ENCODE measurements at regions not wholly inside any gene's neighbourhood (a gene's known extent, or its start where the extent isn't known, plus 50 kb on each side); places are given as distances from the start of the nearest gene placed in this dataset.

- TF ChIP-seq POLR2A (IDR thresholded peaks at IDR 0.05) (no peak), CTCF (IDR thresholded peaks at IDR 0.05) (no peak), EP300 (IDR thresholded peaks at IDR 0.05) (no peak)
- Histone ChIP-seq H3K27me3 (no peaks in the 10 kb centered on the region), H3K27ac (no peak overlapping the region), H3K9me3 (no peaks in the 10 kb centered on the region), H3K4me1 (no peaks in the 10 kb centered on the region), H3K36me3 (no peaks in the 10 kb centered on the region), H3K4me3 (no peak overlapping the region)
- no peak for DNase-seq (ENCODE audit: low spot score in 2 of 2)
- 54 to 56% methylated on average over 3 of the region's 3 CpGs for WGBS, 2 donors
These were observed 1355.6 kb downstream of the FAM133A start for GRCh38 chrX:95029571-95029970.

- H3K27me3 ChIP-seq = peaks cover 0 to 23% of the 10 kb centered on the region in 2 donors
- TF ChIP-seq POLR2A (IDR thresholded peaks at IDR 0.05) (no peak), EP300 (IDR thresholded peaks at IDR 0.05) (no peak), CTCF (IDR thresholded peaks at IDR 0.05) (no peak)
- no peak for DNase-seq (ENCODE audit: low spot score in 2 of 2)
- H3K27ac ChIP-seq = no peak overlapping the region
- H3K9me3 ChIP-seq = no peaks in the 10 kb centered on the region
- no peak overlapping the region for H3K4me3 ChIP-seq
- H3K36me3 ChIP-seq = no peaks in the 10 kb centered on the region
- no peaks in the 10 kb centered on the region for H3K4me1 ChIP-seq
- 51 to 87% methylated on average over 1 of the region's 1 CpG for WGBS, 2 donors
These were observed 1366.1 kb downstream of the FAM133A start for GRCh38 chrX:95040104-95040503.

- Histone ChIP-seq H3K4me3 (no peak overlapping the region), H3K9me3 (no peaks in the 10 kb centered on the region), H3K27ac (no peak overlapping the region), H3K36me3 (no peaks in the 10 kb centered on the region), H3K27me3 (peaks cover 0 to 17% of the 10 kb centered on the region in 2 donors), H3K4me1 (no peaks in the 10 kb centered on the region)
- no peak for DNase-seq (ENCODE audit: low spot score in 2 of 2)
- 86 to 93% methylated on average over 4 of the region's 4 CpGs for WGBS, 2 donors
- TF ChIP-seq CTCF (IDR thresholded peaks at IDR 0.05) = no peak
- TF ChIP-seq POLR2A (IDR thresholded peaks at IDR 0.05) = no peak
- TF ChIP-seq EP300 (IDR thresholded peaks at IDR 0.05) = no peak
These were observed 1370.3 kb downstream of the FAM133A start for GRCh38 chrX:95044331-95044730.

GRCh38 chrX:95055991-95056390 is 1382.0 kb downstream of the FAM133A start:
- no peak for DNase-seq (ENCODE audit: low spot score in 2 of 2)
- Histone ChIP-seq H3K27me3 (no peaks in the 10 kb centered on the region), H3K36me3 (no peaks in the 10 kb centered on the region), H3K27ac (no peak overlapping the region), H3K9me3 (no peaks in the 10 kb centered on the region), H3K4me3 (no peak overlapping the region), H3K4me1 (no peaks in the 10 kb centered on the region)
- TF ChIP-seq EP300 (IDR thresholded peaks at IDR 0.05) = no peak
- no peak for TF ChIP-seq POLR2A (IDR thresholded peaks at IDR 0.05)
- TF ChIP-seq CTCF (IDR thresholded peaks at IDR 0.05) = no peak
- 81 to 91% methylated on average over 2 of the region's 2 CpGs for WGBS, 2 donors

GRCh38 chrX:95056901-95057300 is 1382.9 kb downstream of the FAM133A start:
- Histone ChIP-seq H3K4me1 (no peaks in the 10 kb centered on the region), H3K27me3 (no peaks in the 10 kb centered on the region), H3K27ac (no peak overlapping the region), H3K36me3 (no peaks in the 10 kb centered on the region), H3K9me3 (no peaks in the 10 kb centered on the region), H3K4me3 (no peak overlapping the region)
- DNase-seq (ENCODE audit: low spot score in 2 of 2) = no peak
- 51 to 56% methylated on average over 4 of the region's 4 CpGs for WGBS, 2 donors
- TF ChIP-seq CTCF (IDR thresholded peaks at IDR 0.05) (no peak), EP300 (IDR thresholded peaks at IDR 0.05) (no peak), POLR2A (IDR thresholded peaks at IDR 0.05) (no peak)
